T47D (cell line): ENCODE measurements at regions not wholly inside any gene's neighbourhood (a gene's known extent, or its start where the extent isn't known, plus 50 kb on each side); places are given as distances from the start of the nearest gene placed in this dataset.

Source experiments
- DNase-seq, 2 experiments: peaks; one replicate each; pipeline versions ENCODE4 v3.0.0 to v3.0.0-alpha.2; 2011 to 2012; ENCODE audit warnings: low read depth in 1 of 2, low spot score in 1 of 2
- JUND ChIP-seq: IDR thresholded peaks from 2 replicates; pipeline ENCODE4 v1.6.1; 2012; ENCODE audit warnings: low read depth
- in situ Hi-C: cut with HindIII; loops from 2 replicates; pipeline ENCODE4 v1.10.0; 2016; ENCODE audit warnings: low sequenced_read_pairs, low pct_unique_long_range_greater_than_20kb

DNA sequence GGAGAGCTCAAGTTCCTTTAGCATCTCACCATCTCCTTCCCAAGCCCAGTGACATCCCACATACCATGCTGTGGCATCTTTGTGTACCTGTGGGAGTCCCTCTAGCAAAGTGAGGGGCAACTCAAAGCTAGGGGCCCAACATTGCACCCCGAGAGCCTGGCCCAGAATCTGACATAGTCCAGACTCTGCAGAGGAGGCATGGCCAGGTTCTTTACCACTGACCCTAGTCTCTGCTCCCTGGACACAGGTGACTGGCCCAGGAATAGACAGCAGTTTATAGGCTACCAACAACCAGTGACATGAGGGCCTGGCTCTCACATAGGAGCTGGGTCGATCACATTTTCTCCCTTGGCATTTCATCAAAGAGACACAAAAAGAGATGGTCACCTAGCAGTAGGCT, 444.0 kb upstream of the ZMIZ1 start:
- no peak for DNase-seq

DNA sequence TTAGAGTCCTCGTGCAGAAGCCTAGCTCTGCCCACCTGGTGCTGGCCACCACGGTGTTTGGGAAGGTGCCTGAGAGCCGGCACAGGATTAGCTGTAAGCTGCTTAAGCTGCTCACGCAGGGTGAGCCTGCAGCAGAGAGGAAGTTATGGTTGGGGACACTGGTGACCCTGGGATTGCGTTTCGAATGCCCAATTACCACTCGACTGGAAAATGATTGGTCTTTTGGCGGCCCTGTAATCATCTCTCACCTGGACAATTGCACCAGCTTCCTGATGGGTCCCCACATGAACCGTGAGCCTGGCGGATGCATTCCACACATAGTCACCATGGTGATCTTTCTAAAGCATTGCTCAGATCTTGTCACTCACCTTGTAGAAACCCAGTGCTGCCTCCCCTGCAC, 442.3 kb upstream of the ZMIZ1 start:
- in situ Hi-C loops: no loop called here
- TF ChIP-seq JUND: no peak
- no peak for DNase-seq

More for the DNA sequence above, 444.0 kb upstream of the ZMIZ1 start:
- in situ Hi-C loops: no loop called here
- no peak for TF ChIP-seq JUND

- DNase-seq: no peak
- no peak for TF ChIP-seq JUND
- in situ Hi-C loops: no loop called here
Observed at GRCh38 chr10:78627254-78627795, 441.4 kb upstream of the ZMIZ1 start.

GRCh38 chr10:78628976-78629375, 439.8 kb upstream of the ZMIZ1 start:
- in situ Hi-C loops: no loop called here
- no peak for TF ChIP-seq JUND
- no peak for DNase-seq

GRCh38 chr10:78629773-78630172, 439.0 kb upstream of the ZMIZ1 start:
- no peak for DNase-seq
- in situ Hi-C loops: no loop called here
- TF ChIP-seq JUND: no peak

DNA sequence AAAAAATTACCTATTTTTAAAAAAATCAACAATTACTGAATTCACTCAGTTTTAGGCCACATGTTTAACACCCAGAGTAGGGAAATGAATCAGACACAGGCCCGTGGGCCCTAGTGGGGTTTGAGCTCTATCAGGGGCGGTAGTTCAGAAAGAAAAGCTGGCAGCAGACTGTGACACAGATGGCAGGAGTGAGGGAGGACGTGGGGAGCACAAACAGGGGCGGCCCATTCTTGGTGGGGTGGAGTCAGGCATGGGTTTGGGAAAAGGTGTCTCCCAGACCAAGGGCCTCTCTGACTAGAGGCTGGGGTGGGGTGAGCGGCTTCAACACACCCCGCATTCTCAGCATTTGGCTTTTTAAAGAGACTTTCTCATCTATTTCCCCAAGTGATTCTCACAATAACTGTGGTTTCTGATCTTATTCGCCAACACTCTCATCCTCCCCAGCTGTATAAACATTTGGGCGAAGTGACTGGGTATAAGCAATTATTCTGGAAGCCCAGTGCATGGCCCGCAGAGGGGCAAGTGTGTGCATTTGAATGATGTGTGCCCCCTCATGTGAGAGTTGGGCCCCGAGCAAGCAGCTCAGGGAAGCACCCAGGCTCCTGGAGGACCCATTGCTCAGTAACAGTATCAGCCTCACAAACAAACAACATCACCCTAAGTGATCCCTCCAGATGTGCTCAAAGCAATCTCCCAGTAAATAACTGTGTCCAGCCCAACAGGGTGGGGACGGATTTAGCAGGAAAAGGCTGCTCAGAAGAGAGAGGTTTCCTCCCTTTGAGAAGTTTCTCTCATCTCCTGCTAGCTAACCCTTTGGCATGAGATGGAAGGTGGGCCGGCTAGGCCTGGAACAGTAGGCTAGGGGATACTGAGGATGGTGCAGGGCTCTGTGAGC, 437.6 kb upstream of the ZMIZ1 start:
- no peak for DNase-seq
- TF ChIP-seq JUND: no peak
- in situ Hi-C loops: no loop called here

DNA sequence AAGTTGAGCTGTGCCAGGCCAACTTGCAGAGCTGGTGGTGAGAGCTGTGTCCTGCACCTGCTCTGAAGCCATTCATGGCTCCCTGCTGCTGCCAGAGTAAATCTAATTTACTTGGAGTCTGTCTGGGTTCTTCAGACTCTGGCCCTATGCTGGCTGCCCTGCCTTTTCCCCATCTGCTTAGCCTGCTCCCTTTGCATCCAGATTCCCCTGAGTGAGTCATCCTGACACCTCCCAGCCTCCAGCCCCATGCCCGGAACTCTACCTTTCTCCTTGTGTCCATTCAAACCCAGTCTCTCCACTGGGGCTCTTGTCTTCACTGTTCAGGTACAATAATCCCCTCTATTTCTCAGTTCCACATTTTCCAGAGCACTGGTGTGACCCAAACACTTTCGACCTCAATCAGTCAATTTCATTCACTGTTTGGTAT, 434.4 kb upstream of the ZMIZ1 start:
- no peak for DNase-seq
- no peak for TF ChIP-seq JUND
- in situ Hi-C loops: no loop called here

GRCh38 chr10:78634835-78635234, 433.9 kb upstream of the ZMIZ1 start:
- in situ Hi-C loops: no loop called here
- no peak for DNase-seq
- TF ChIP-seq JUND: no peak

- no peak for TF ChIP-seq JUND
- no peak for DNase-seq
- in situ Hi-C loops: no loop called here
Observed at GRCh38 chr10:78639629-78640028, 429.1 kb upstream of the ZMIZ1 start.

DNA sequence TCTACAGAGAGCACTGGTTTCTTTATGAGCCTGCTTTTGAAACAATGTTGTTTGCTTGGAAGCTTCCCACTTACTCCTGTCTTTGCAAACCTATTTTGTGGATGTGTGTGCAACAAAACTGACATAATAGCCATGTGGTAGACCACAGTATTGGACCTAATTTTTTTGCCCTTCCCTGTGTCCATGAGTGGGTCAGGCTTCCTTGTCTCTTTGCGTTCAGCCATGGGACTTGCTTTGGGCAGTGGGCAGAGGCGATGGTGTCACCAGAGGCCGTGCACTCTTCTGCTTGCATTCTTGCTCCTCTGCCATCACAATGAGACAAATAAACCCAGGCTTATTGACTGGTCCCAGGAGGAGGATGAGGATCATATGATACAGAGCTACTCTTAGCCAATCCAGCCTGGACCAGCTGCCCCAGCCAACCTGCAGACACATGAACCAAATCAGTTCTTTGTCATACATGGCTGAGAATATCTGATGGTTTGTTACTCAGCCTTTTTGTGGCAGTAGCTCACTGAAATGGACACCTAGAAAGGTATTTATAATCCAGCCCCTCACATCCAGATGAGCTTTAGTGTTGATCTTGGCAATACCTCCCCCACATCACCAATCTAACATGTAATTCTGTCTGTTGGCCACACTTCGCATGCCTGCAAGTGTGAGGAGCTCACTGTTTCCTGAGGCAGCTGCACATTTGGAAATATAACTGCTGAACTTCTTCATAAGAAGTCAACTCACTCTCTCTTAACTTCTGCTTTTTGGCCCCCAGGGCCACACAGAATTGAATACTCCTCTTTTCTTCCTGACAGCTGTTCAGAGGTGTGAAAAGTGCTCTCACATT, 427.8 kb upstream of the ZMIZ1 start:
- TF ChIP-seq JUND: no peak
- DNase-seq: no peak
- in situ Hi-C loops: no loop called here

DNA sequence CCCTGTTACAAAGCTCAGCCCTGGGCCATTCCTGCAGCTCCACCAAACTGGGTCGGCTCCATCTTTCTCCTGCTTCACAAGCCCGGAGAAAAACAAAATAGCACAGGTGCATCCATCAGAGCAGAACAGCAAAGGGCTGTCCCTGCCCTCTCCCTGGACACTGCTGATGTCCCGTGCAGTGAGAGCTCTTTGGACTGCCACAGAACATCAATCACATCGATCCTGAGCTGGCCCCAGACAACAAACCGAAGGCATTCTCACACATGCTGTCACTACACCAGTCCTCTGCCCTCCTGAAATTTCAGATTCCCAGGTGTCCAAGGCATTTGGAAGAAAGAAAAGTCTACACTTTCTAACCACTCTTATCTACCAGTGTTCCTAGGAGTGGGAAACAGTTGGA, 427.1 kb upstream of the ZMIZ1 start:
- TF ChIP-seq JUND: no peak
- in situ Hi-C loops: no loop called here
- no peak for DNase-seq

- TF ChIP-seq JUND: no peak
- in situ Hi-C loops: no loop called here
- no peak for DNase-seq
Observed at GRCh38 chr10:78642269-78642816, 426.4 kb upstream of the ZMIZ1 start.

DNA sequence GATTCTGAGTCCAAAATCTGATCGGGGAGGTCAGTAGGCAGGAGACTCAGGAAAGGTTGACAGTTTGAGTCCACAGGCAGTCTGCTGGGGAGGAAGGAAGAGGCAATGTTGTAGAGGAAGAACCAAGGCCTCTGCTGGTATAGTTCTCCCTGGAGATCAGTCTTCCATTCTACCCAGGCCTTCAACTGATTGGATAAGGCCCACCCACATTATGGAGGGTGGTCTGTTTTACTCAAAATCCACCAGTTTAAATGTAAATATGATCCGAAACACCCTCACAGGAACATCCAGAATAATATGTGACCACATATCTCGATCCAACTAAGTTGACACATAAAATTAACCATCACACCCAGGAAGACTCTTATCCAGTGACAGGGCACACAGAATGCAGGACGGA, 425.3 kb upstream of the ZMIZ1 start:
- in situ Hi-C loops: no loop called here
- TF ChIP-seq JUND: no peak
- DNase-seq: no peak
